ENCODE measurements at regions not wholly inside any gene's neighbourhood (a gene's known extent, or its start where the extent isn't known, plus 50 kb on each side); places are given as distances from the start of the nearest gene placed in this dataset.
A peak's percentile ranks its signal among the peaks of the same experiment; 100 is the strongest.

DNA sequence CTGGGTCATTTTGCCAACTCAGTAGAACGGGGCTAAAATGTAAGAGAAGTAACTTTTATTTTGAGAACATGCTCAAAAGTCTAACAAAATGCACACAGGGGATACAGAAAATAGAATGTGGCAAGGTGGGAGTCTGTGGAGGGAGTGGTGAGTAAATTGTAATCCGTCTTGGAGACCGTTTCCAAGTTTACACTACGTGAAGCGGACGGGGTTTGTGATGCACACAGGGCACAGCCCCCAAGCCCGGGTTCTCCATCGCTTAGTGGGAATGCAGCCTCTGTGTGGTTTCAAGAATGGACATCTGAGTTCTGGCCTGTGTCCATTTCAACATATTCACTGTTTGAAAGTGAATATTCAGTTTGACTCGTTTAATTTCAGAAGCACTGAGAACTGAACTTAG is 65.0 kb upstream of the TMEM18 start:
- Histone ChIP-seq H3K18ac (ENCODE audit: extremely low read depth, low read length) (no peak overlapping the region), H3K36me3 (ENCODE audit: control insufficient read depth in 2 of 4, insufficient read depth in 4 of 4, low read length in 3 of 4) (no peaks in the 10 kb centered on the region), H2BK15ac (ENCODE audit: low read length) (no peak overlapping the region), H3K4ac (replicated peaks; ENCODE audit: insufficient read length, low read depth, low read length) (no peak overlapping the region), H4K20me1 (replicated peaks in 1 of 2; ENCODE audit: control insufficient read depth in 1 of 2, insufficient read depth in 2 of 2, low read length in 2 of 2) (no peaks in the 10 kb centered on the region), H2BK5ac (ENCODE audit: low read depth, low read length) (no peak overlapping the region), H3K23ac (ENCODE audit: insufficient read length) (no peak overlapping the region), H3K27ac (ENCODE audit: low read depth, low read length) (no peak overlapping the region), H3K27me3 (replicated peaks in 1 of 4; ENCODE audit: control insufficient read depth in 3 of 4, extremely low read depth in 1 of 4, insufficient read depth in 3 of 4, low read length in 3 of 4) (no peaks in the 10 kb centered on the region), H2BK120ac (replicated peaks; ENCODE audit: low read depth, low read length) (no peak overlapping the region), H2AK5ac (ENCODE audit: low read depth, low read length) (no peak overlapping the region), H4K5ac (ENCODE audit: insufficient read length, low read depth, low read length) (no peak overlapping the region), H3K79me1 (ENCODE audit: low read depth, low read length) (no peaks in the 10 kb centered on the region), H3K4me3 (ENCODE audit: extremely low read depth in 1 of 4, insufficient read depth in 2 of 4, low read depth in 3 of 4, low read length in 4 of 4) (peak overlapping the region in 1 of 4 experiments; percentile 66; a peak in 3 of 8 replicates), H3K14ac (ENCODE audit: insufficient read length) (no peak overlapping the region), H3K9ac (replicated peaks in 1 of 4; ENCODE audit: extremely low read depth in 1 of 4, low read depth in 3 of 4, low read length in 3 of 4) (no peak overlapping the region; a peak in 1 of 7 replicates), H3K4me1 (replicated peaks in 1 of 4; ENCODE audit: control insufficient read depth in 3 of 4, insufficient read depth in 4 of 4, low read length in 3 of 4) (peaks cover 0 to 8% (median 5%) of the 10 kb centered on the region in 4 experiments; a peak in 5 of 7 replicates), H2BK12ac (ENCODE audit: low read depth, low read length) (no peak overlapping the region), H3K56ac (replicated peaks; ENCODE audit: insufficient read length, low read depth, low read length) (no peak overlapping the region), H3K79me2 (ENCODE audit: control insufficient read depth in 1 of 2, insufficient read depth in 2 of 2, low read length in 2 of 2) (no peaks in the 10 kb centered on the region; a peak in 1 of 4 replicates), H3K9me3 (ENCODE audit: insufficient read depth in 2 of 2, low read depth in 1 of 2, low read length in 1 of 2) (no peaks in the 10 kb centered on the region), H3K23me2 (ENCODE audit: low read depth, low read length) (peaks cover 11% of the 10 kb centered on the region), H4K91ac (replicated peaks; ENCODE audit: insufficient read length, low read length) (no peak overlapping the region), H3K4me2 (ENCODE audit: insufficient read depth in 1 of 2, low read depth in 2 of 2, low read length in 2 of 2) (peak overlapping the region; percentile 73 to 76), H2BK20ac (ENCODE audit: low read length) (no peak overlapping the region), H2AFZ (ENCODE audit: low read length) (no peak overlapping the region), H4K8ac (ENCODE audit: extremely low read depth, insufficient read depth, low read length) (no peak overlapping the region)
- POLR2A ChIA-PET (ENCODE audit: partially characterized antibody): no interaction called here
- FAIRE-seq (no peak), DNase-seq (ENCODE audit: low read depth in 1 of 2, low spot score in 2 of 2) (no peak)
- WGBS, 2 experiments (ENCODE audit: extremely low coverage in 1 of 2, insufficient coverage in 1 of 2, insufficient read length in 1 of 2, insufficient replicate concordance in 2 of 2, low coverage in 1 of 2, low lambda C conversion rate in 2 of 2, missing lambda C conversion rate in 1 of 2): 86% methylated on average over 9 of the region's 9 CpGs; no CpG with 5 or more reads in 1 of the 2 experiments
- TF ChIP-seq EP300 (IDR thresholded peaks at IDR 0.05; ENCODE audit: borderline replicate concordance in 1 of 2, low read depth in 2 of 2, low read length in 2 of 2) (no peak), TCF12 (IDR thresholded peaks at IDR 0.05; ENCODE audit: low read depth, low read length) (no peak), SIN3A (conservative IDR thresholded peaks at IDR 0.05 in 1 of 2, IDR thresholded peaks at IDR 0.05 in 1 of 2; ENCODE audit: low read depth in 1 of 2, low read length in 2 of 2) (no peak), RNF2 (IDR thresholded peaks at IDR 0.05; ENCODE audit: borderline replicate concordance, low read depth, low read length, missing control alignments, poor library complexity, severe bottlenecking) (no peak)
- CTCF ChIA-PET (ENCODE audit: partially characterized antibody): no interaction called here
